Astrocyte of the spinal cord (primary cell): ENCODE measurements at regions not wholly inside any gene's neighbourhood (a gene's known extent, or its start where the extent isn't known, plus 50 kb on each side); places are given as distances from the start of the nearest gene placed in this dataset.
"Not testable (repeated sequence)": the region's sequence is repeated elsewhere in the genome, so short reads cannot be mapped to it uniquely, and the experiment has no call there.

ENCODE experiments used
- DNase-seq: peaks from one replicate; pipeline ENCODE4 v3.0.0; 2011; ENCODE audit warnings: low read depth, low spot score
- H3K4me3 ChIP-seq: 2 replicates; pipeline ENCODE4 v1.5.1; 2011; ENCODE audit warnings: low read depth, mild to moderate bottlenecking, low read length, moderate library complexity
- in situ Hi-C: cut with HindIII; loops from 2 replicates; pipeline ENCODE4 v1.10.0; 2017; ENCODE audit warnings: low sequenced_read_pairs
- TF ChIP-seq, protein P1 (sequence below): IDR thresholded peaks from 2 replicates; pipeline ENCODE4 v1.5.1; 2012; ENCODE audit warnings: low read depth, mild to moderate bottlenecking, low read length, inconsistent platforms

GRCh38 chr14:85009506-85009905, 520.4 kb upstream of the FLRT2 start:
- no peak for DNase-seq
- in situ Hi-C loops, result no loop called here
- H3K4me3 ChIP-seq, result no peak overlapping the region
- TF ChIP-seq, protein P1, sequence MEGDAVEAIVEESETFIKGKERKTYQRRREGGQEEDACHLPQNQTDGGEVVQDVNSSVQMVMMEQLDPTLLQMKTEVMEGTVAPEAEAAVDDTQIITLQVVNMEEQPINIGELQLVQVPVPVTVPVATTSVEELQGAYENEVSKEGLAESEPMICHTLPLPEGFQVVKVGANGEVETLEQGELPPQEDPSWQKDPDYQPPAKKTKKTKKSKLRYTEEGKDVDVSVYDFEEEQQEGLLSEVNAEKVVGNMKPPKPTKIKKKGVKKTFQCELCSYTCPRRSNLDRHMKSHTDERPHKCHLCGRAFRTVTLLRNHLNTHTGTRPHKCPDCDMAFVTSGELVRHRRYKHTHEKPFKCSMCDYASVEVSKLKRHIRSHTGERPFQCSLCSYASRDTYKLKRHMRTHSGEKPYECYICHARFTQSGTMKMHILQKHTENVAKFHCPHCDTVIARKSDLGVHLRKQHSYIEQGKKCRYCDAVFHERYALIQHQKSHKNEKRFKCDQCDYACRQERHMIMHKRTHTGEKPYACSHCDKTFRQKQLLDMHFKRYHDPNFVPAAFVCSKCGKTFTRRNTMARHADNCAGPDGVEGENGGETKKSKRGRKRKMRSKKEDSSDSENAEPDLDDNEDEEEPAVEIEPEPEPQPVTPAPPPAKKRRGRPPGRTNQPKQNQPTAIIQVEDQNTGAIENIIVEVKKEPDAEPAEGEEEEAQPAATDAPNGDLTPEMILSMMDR, result no peak

- no peak overlapping the region for H3K4me3 ChIP-seq
- TF ChIP-seq, protein P1, result no peak
- no peak for DNase-seq
- in situ Hi-C loops, result no loop called here
These were observed 519.8 kb upstream of the FLRT2 start for GRCh38 chr14:85010186-85010585.

- TF ChIP-seq, protein P1, result no peak
- no peak overlapping the region for H3K4me3 ChIP-seq
- in situ Hi-C loops, result no loop called here
- DNase-seq, result no peak
These were observed 513.4 kb upstream of the FLRT2 start for GRCh38 chr14:85016496-85016895.

GRCh38 chr14:85023866-85024265, 506.1 kb upstream of the FLRT2 start:
- H3K4me3 ChIP-seq, in situ Hi-C loops, DNase-seq: not testable (repeated sequence)

- H3K4me3 ChIP-seq, result no peak overlapping the region
- TF ChIP-seq, protein P1, result no peak
- in situ Hi-C loops, result no loop called here
- DNase-seq, result no peak
These were observed 505.0 kb upstream of the FLRT2 start for GRCh38 chr14:85024931-85025330.

DNA sequence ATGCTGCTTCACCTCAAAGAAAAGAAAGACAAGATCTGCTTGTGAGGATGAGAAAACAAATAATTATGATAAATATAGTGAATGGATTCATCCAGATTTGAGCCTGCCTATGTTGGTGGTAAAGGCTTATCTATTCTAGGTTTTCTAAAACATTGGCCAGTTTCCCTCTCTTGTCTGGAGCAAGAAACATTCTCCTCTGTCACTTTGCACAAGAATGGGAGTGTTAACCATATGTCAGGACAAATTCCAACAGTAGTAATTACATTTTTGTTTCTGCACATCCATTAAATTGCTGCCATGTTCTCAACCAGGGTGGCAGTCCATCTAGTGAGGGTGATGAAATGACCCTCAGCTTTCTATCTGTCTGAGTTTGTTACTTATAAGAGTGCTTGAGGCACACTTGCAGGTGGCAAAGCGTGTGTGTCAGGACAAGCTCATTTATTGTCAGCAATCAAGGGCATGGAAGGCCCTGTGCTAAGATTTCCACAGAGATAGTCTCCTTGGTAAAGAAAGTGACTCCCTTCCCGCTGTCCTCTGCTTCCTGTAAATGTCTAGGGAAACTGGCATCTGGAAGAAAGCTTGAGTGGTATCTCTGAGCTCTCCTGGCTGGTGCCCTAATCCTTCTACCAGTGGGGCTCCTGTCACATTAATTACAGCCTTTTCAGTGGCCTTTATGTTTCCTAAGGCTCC, 502.1 kb upstream of the FLRT2 start:
- H3K4me3 ChIP-seq, result no peak overlapping the region
- DNase-seq, result no peak
- TF ChIP-seq, protein P1, result no peak
- in situ Hi-C loops, result no loop called here

DNA sequence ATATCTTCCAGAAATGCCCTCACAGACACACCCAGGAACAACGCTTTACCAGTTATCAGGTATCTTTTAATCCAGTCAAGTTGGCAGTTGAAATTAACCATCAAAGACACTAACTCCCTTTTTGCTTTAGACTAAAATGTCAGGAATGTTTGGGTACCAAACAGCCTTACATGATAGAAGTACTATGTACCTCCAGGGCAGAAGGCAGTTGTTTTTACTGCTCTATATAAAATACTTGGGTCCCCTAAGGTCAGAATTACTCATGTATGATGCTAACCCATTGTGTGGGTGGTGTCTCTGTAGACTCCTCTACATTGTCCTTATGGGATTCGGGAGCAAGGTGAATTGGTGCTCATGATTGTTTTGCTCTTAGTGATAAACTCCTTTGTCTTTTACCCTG, 492.5 kb upstream of the FLRT2 start:
- DNase-seq, result no peak
- no peak overlapping the region for H3K4me3 ChIP-seq
- TF ChIP-seq, protein P1, result no peak
- in situ Hi-C loops, result no loop called here
